ENCODE measurements at regions not wholly inside any gene's neighbourhood (a gene's known extent, or its start where the extent isn't known, plus 50 kb on each side); places are given as distances from the start of the nearest gene placed in this dataset.

DNA sequence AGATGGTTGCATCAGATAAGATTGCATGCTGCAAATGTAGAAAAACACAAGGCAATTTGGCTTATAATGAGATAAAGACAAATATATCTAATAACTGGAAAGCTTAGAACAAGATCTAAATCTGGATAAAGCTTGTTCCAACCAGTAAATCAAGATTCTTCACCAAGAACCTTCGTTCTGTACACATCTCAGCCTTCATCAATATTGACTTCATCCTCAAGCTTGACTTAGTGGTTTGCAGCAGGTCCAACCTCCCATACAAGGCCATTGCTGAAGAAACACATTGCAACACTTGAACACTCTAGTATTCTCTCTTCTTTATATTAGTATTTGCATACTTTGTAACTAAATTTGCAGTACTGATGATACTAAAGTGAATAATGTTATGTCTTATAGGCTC lies 407.6 kb downstream of the TLL1 start:
- Histone ChIP-seq H3K4me1 (replicated peaks in 1 of 4; ENCODE audit: control insufficient read depth in 3 of 4, insufficient read depth in 4 of 4, low read length in 3 of 4) (no peaks in the 10 kb centered on the region), H2AK5ac (ENCODE audit: low read depth, low read length) (no peak overlapping the region), H3K27ac (ENCODE audit: low read depth, low read length) (no peak overlapping the region), H3K4ac (replicated peaks; ENCODE audit: insufficient read length, low read depth, low read length) (no peak overlapping the region), H2AFZ (ENCODE audit: low read length) (no peak overlapping the region), H3K79me2 (ENCODE audit: control insufficient read depth in 1 of 2, insufficient read depth in 2 of 2, low read length in 2 of 2) (no peaks in the 10 kb centered on the region), H4K91ac (replicated peaks; ENCODE audit: insufficient read length, low read length) (no peak overlapping the region), H4K20me1 (replicated peaks in 1 of 2; ENCODE audit: control insufficient read depth in 1 of 2, insufficient read depth in 2 of 2, low read length in 2 of 2) (no peaks in the 10 kb centered on the region), H2BK15ac (ENCODE audit: low read length) (no peak overlapping the region), H3K27me3 (replicated peaks in 1 of 4; ENCODE audit: control insufficient read depth in 3 of 4, extremely low read depth in 1 of 4, insufficient read depth in 3 of 4, low read length in 3 of 4) (no peaks in the 10 kb centered on the region), H3K18ac (ENCODE audit: extremely low read depth, low read length) (no peak overlapping the region), H3K4me2 (ENCODE audit: insufficient read depth in 1 of 2, low read depth in 2 of 2, low read length in 2 of 2) (no peak overlapping the region), H3K4me3 (ENCODE audit: extremely low read depth in 1 of 4, insufficient read depth in 2 of 4, low read depth in 3 of 4, low read length in 4 of 4) (no peak overlapping the region), H2BK12ac (ENCODE audit: low read depth, low read length) (no peak overlapping the region), H4K8ac (ENCODE audit: extremely low read depth, insufficient read depth, low read length) (no peak overlapping the region), H3K36me3 (ENCODE audit: control insufficient read depth in 2 of 4, insufficient read depth in 4 of 4, low read length in 3 of 4) (no peaks in the 10 kb centered on the region), H4K5ac (ENCODE audit: insufficient read length, low read depth, low read length) (no peak overlapping the region), H3K14ac (ENCODE audit: insufficient read length) (no peak overlapping the region), H2BK5ac (ENCODE audit: low read depth, low read length) (no peak overlapping the region), H2BK20ac (ENCODE audit: low read length) (no peak overlapping the region), H3K79me1 (ENCODE audit: low read depth, low read length) (no peaks in the 10 kb centered on the region), H3K56ac (replicated peaks; ENCODE audit: insufficient read length, low read depth, low read length) (no peak overlapping the region), H3K9ac (replicated peaks in 1 of 4; ENCODE audit: extremely low read depth in 1 of 4, low read depth in 3 of 4, low read length in 3 of 4) (no peak overlapping the region), H3K9me3 (ENCODE audit: insufficient read depth in 2 of 2, low read depth in 1 of 2, low read length in 1 of 2) (no peaks in the 10 kb centered on the region), H3K23ac (ENCODE audit: insufficient read length) (no peak overlapping the region), H2BK120ac (replicated peaks; ENCODE audit: low read depth, low read length) (no peak overlapping the region), H3K23me2 (ENCODE audit: low read depth, low read length) (no peaks in the 10 kb centered on the region)
- CTCF ChIA-PET (ENCODE audit: partially characterized antibody): interaction anchor here (0.6 kb wide), 1 partner anchor 111 kb away, joined by 4 read pairs; no protein-coding TSS in a partner anchor
- FAIRE-seq (no peak), DNase-seq (ENCODE audit: low read depth in 1 of 2, low spot score in 2 of 2) (no peak)
- POLR2A ChIA-PET (ENCODE audit: partially characterized antibody): no interaction called here
- WGBS, 2 experiments (ENCODE audit: extremely low coverage in 1 of 2, insufficient coverage in 1 of 2, insufficient read length in 1 of 2, insufficient replicate concordance in 2 of 2, low coverage in 1 of 2, low lambda C conversion rate in 2 of 2, missing lambda C conversion rate in 1 of 2): 86% methylated on average over 1 of the region's 1 CpG; no CpG with 5 or more reads in 1 of the 2 experiments
- TF ChIP-seq SIN3A (conservative IDR thresholded peaks at IDR 0.05 in 1 of 2, IDR thresholded peaks at IDR 0.05 in 1 of 2; ENCODE audit: low read depth in 1 of 2, low read length in 2 of 2) (no peak), JUN (IDR thresholded peaks at IDR 0.05; ENCODE audit: low read depth, low read length) (no peak), CBX5 (IDR thresholded peaks at IDR 0.05; ENCODE audit: low read depth, low read length) (no peak), PHF8 (conservative IDR thresholded peaks at IDR 0.05; ENCODE audit: low read depth, low read length) (no peak), HDAC6 (IDR thresholded peaks at IDR 0.05; ENCODE audit: low read depth, low read length) (no peak), SP1 (IDR thresholded peaks at IDR 0.05; ENCODE audit: low read depth, low read length) (no peak), SUZ12 (IDR thresholded peaks at IDR 0.05; ENCODE audit: low read length) (no peak), SP4 (IDR thresholded peaks at IDR 0.05; ENCODE audit: low read length) (no peak), CTBP2 (IDR thresholded peaks at IDR 0.05; ENCODE audit: borderline replicate concordance, insufficient read depth, insufficient read length, low read length) (no peak), KDM1A (IDR thresholded peaks at IDR 0.05; ENCODE audit: borderline replicate concordance, low read length) (no peak), ASH2L (IDR thresholded peaks at IDR 0.05; ENCODE audit: low read length) (no peak)
- TF ChIP-seq, protein P1, sequence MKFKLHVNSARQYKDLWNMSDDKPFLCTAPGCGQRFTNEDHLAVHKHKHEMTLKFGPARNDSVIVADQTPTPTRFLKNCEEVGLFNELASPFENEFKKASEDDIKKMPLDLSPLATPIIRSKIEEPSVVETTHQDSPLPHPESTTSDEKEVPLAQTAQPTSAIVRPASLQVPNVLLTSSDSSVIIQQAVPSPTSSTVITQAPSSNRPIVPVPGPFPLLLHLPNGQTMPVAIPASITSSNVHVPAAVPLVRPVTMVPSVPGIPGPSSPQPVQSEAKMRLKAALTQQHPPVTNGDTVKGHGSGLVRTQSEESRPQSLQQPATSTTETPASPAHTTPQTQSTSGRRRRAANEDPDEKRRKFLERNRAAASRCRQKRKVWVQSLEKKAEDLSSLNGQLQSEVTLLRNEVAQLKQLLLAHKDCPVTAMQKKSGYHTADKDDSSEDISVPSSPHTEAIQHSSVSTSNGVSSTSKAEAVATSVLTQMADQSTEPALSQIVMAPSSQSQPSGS (IDR thresholded peaks at IDR 0.05; ENCODE audit: low read length): no peak
- TF ChIP-seq, protein P2, sequence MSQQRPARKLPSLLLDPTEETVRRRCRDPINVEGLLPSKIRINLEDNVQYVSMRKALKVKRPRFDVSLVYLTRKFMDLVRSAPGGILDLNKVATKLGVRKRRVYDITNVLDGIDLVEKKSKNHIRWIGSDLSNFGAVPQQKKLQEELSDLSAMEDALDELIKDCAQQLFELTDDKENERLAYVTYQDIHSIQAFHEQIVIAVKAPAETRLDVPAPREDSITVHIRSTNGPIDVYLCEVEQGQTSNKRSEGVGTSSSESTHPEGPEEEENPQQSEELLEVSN (IDR thresholded peaks at IDR 0.05): no peak
